Endothelial cell of umbilical vein (primary cell): ENCODE measurements at regions not wholly inside any gene's neighbourhood (a gene's known extent, or its start where the extent isn't known, plus 50 kb on each side); places are given as distances from the start of the nearest gene placed in this dataset.

ENCODE experiments used
- JUN ChIP-seq: IDR thresholded peaks from 2 replicates; pipeline ENCODE4 v1.6.1; 2011; ENCODE audit warnings: borderline replicate concordance, low read depth; ENCODE audit not compliant: insufficient read length, insufficient read depth
- TF ChIP-seq, protein P1 (sequence below), 2 donors: IDR thresholded peaks; 1 replicate in 1 of 2; 2 replicates in 1 of 2; pipeline ENCODE4 v1.5.1; 2011; ENCODE audit warnings: low read length in 2 of 2, mild to moderate bottlenecking in 2 of 2, moderate library complexity in 2 of 2, control low read depth in 1 of 2, inconsistent platforms in 1 of 2, low read depth in 1 of 2; ENCODE audit not compliant: insufficient read depth in 1 of 2; ENCODE audit errors: extremely low read depth in 1 of 2

DNA sequence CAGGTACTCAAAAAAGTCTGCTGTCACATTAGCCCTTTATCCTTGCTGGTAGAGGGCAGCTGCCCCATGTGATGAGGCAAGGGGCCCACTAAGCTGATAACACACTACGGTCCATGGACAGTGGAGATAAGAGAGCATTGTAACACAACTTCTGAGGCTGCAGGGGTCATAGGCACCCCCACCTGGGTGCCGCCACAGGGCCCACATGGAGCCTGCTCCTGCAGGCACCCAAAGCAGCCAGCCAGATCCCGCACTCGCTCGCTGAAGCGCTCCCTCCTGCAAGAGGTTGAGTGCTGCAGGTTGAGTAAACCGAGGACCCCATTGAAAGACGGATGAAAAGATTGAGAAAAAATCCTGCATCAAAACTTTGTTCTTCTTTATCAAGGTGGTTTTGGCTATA is 566.3 kb upstream of the NOVA1 start:
- TF ChIP-seq JUN = no peak
- TF ChIP-seq, protein P1, sequence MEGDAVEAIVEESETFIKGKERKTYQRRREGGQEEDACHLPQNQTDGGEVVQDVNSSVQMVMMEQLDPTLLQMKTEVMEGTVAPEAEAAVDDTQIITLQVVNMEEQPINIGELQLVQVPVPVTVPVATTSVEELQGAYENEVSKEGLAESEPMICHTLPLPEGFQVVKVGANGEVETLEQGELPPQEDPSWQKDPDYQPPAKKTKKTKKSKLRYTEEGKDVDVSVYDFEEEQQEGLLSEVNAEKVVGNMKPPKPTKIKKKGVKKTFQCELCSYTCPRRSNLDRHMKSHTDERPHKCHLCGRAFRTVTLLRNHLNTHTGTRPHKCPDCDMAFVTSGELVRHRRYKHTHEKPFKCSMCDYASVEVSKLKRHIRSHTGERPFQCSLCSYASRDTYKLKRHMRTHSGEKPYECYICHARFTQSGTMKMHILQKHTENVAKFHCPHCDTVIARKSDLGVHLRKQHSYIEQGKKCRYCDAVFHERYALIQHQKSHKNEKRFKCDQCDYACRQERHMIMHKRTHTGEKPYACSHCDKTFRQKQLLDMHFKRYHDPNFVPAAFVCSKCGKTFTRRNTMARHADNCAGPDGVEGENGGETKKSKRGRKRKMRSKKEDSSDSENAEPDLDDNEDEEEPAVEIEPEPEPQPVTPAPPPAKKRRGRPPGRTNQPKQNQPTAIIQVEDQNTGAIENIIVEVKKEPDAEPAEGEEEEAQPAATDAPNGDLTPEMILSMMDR (IDR thresholded peaks at IDR 0.05; ENCODE audit: extremely low read depth in 1 of 2, insufficient read depth in 1 of 2, low read depth in 1 of 2, low read length in 2 of 2) = no peak
